Gastroesophageal sphincter (tissue), 4 donors: ENCODE measurements at regions not wholly inside any gene's neighbourhood (a gene's known extent, or its start where the extent isn't known, plus 50 kb on each side); places are given as distances from the start of the nearest gene placed in this dataset.

Experiments used
- ATAC-seq: fragments of 150-250 bp; one replicate; pipeline ENCODE4 v1.9.1; 2016; ENCODE audit warnings: mild to moderate bottlenecking, moderate library complexity
- H3K27ac ChIP-seq, 4 donors: fragments of 200-600 bp; sonication (generic) in 3 of 4; 1 replicate in 3 of 4; 2 replicates in 1 of 4; pipeline ENCODE4 v1.5.1; 2016 to 2019
- H3K27me3 ChIP-seq: fragments of 200-600 bp; sonication (generic); one replicate; pipeline ENCODE4 v1.5.1; 2019
- H3K36me3 ChIP-seq, 2 donors: fragments of 200-600 bp; sonication (generic); one replicate each; pipeline ENCODE4 v1.5.1; 2019; ENCODE audit warnings: control low read depth in 1 of 2
- H3K4me1 ChIP-seq, 3 donors: fragments of 200-600 bp; sonication (generic); 1 replicate in 2 of 3; 2 replicates in 1 of 3; pipeline ENCODE4 v1.5.1; 2016 to 2019; ENCODE audit warnings: control low read depth in 2 of 3
- H3K4me3 ChIP-seq, 2 donors: fragments of 200-600 bp; sonication (generic); one replicate each; pipeline ENCODE4 v1.5.1; 2019; ENCODE audit warnings: mild to moderate bottlenecking in 1 of 2, moderate library complexity in 1 of 2
- H3K9me3 ChIP-seq, 3 donors: fragments of 200-600 bp; sonication (generic); one replicate each; pipeline ENCODE4 v1.5.1; 2017 to 2019; ENCODE audit warnings: control low read depth in 2 of 3
- CTCF ChIP-seq, 4 experiments: fragments of 200-600 bp in 2 of 4; fragments of 450-650 bp in 2 of 4; sonication (generic) in 1 of 4; IDR thresholded peaks; one replicate each; pipeline ENCODE4 v1.5.1; 2017 to 2019; ENCODE audit warnings: antibody characterized with exemption in 4 of 4, mild to moderate bottlenecking in 2 of 4, moderate library complexity in 2 of 4
- EP300 ChIP-seq: sonication (generic); formaldehyde crosslinking; IDR thresholded peaks from one replicate; pipeline ENCODE4 v1.6.1; 2017; ENCODE audit warnings: antibody characterized with exemption, mild to moderate bottlenecking
- POLR2A ChIP-seq, 2 donors: fragments of 450-650 bp; IDR thresholded peaks; one replicate each; pipeline ENCODE4 v1.6.1; 2017; ENCODE audit warnings: antibody characterized with exemption in 2 of 2, mild to moderate bottlenecking in 2 of 2, moderate library complexity in 1 of 2
- POLR2AphosphoS5 ChIP-seq: sonication (generic); formaldehyde crosslinking; IDR thresholded peaks from one replicate; pipeline ENCODE4 v1.6.1; 2017; ENCODE audit warnings: antibody characterized with exemption
- WGBS, 2 donors: methylation state at CpG; one replicate each; pipeline ENCODE4 v1.1.5; 2018; ENCODE audit warnings: low coverage in 1 of 2; 5-methylcytosine and 5-hydroxymethylcytosine counted together

GRCh38 chr3:76679541-76679940 lies 360.4 kb upstream of the ROBO2 start:
- Histone ChIP-seq H3K27me3 (no peaks in the 10 kb centered on the region), H3K4me1 (no peaks in the 10 kb centered on the region), H3K4me3 (no peak overlapping the region), H3K36me3 (no peaks in the 10 kb centered on the region), H3K27ac (no peak overlapping the region), H3K9me3 (no peaks in the 10 kb centered on the region)
- ATAC-seq, result no peak
- TF ChIP-seq POLR2AphosphoS5 (no peak), CTCF (IDR thresholded peaks at IDR 0.05) (no peak), EP300 (no peak)

- Histone ChIP-seq H3K27me3 (no peaks in the 10 kb centered on the region), H3K36me3 (no peaks in the 10 kb centered on the region), H3K9me3 (no peaks in the 10 kb centered on the region), H3K27ac (no peak overlapping the region), H3K4me3 (no peak overlapping the region), H3K4me1 (no peaks in the 10 kb centered on the region)
- 50 to 59% methylated on average over 3 of the region's 3 CpGs for WGBS, 2 donors
- no peak for TF ChIP-seq CTCF (IDR thresholded peaks at IDR 0.05)
- TF ChIP-seq EP300, result no peak
- TF ChIP-seq POLR2A (IDR thresholded peaks at IDR 0.05), result no peak
- TF ChIP-seq POLR2AphosphoS5, result no peak
- ATAC-seq, result no peak
These were observed 356.6 kb upstream of the ROBO2 start for GRCh38 chr3:76683256-76683655.

GRCh38 chr3:76684946-76685345 lies 355.0 kb upstream of the ROBO2 start:
- no peak for ATAC-seq
- no peak overlapping the region for H3K4me3 ChIP-seq
- TF ChIP-seq POLR2A (IDR thresholded peaks at IDR 0.05) (no peak), CTCF (IDR thresholded peaks at IDR 0.05) (no peak), POLR2AphosphoS5 (no peak), EP300 (no peak)
- no peak overlapping the region for H3K27ac ChIP-seq
- no peaks in the 10 kb centered on the region for H3K4me1 ChIP-seq
- 73 to 80% methylated on average over 2 of the region's 2 CpGs for WGBS, 2 donors
- no peaks in the 10 kb centered on the region for H3K36me3 ChIP-seq
- H3K27me3 ChIP-seq, result no peaks in the 10 kb centered on the region
- H3K9me3 ChIP-seq, result no peaks in the 10 kb centered on the region

- no peak for ATAC-seq
- Histone ChIP-seq H3K4me1 (no peaks in the 10 kb centered on the region), H3K9me3 (no peaks in the 10 kb centered on the region), H3K27me3 (no peaks in the 10 kb centered on the region), H3K27ac (no peak overlapping the region), H3K36me3 (no peaks in the 10 kb centered on the region), H3K4me3 (no peak overlapping the region)
- TF ChIP-seq EP300 (no peak), POLR2A (IDR thresholded peaks at IDR 0.05) (no peak), POLR2AphosphoS5 (no peak), CTCF (IDR thresholded peaks at IDR 0.05) (no peak)
- 45 to 49% methylated on average over 2 to 5 of the region's 5 CpGs for WGBS, 2 donors
These were observed 354.0 kb upstream of the ROBO2 start for GRCh38 chr3:76685858-76686257.

DNA sequence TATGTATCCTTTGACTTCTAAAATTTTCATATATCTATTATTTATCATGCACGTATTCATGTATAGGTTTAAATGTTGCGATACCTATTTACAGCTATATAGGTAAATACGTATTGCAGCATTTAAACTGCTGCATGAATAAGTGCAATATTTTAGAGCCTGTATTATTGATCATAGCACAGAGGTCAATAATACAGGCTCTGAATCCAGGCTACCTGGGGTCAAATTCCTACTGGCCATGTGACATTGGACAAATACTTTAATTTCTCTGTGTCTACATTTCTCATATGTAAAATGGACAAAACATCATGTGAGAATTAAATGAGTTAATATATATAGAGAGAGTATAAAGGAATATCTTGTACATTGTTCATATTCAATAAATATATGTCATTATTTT lies 352.9 kb upstream of the ROBO2 start:
- ATAC-seq, result no peak
- Histone ChIP-seq H3K27ac (no peak overlapping the region), H3K4me3 (no peak overlapping the region), H3K27me3 (no peaks in the 10 kb centered on the region), H3K36me3 (no peaks in the 10 kb centered on the region), H3K4me1 (no peaks in the 10 kb centered on the region), H3K9me3 (no peaks in the 10 kb centered on the region)
- TF ChIP-seq POLR2AphosphoS5, result no peak
- TF ChIP-seq POLR2A (IDR thresholded peaks at IDR 0.05), result no peak
- no peak for TF ChIP-seq EP300
- TF ChIP-seq CTCF (IDR thresholded peaks at IDR 0.05), result no peak
- 94 to 98% methylated on average over 3 of the region's 3 CpGs for WGBS, 2 donors
